GM18873 (cell line): ENCODE measurements at regions not wholly inside any gene's neighbourhood (a gene's known extent, or its start where the extent isn't known, plus 50 kb on each side); places are given as distances from the start of the nearest gene placed in this dataset.

ENCODE experiments used
- ATAC-seq: cut with Tn5 transposase; IDR thresholded peaks from one replicate; pipeline ENCODE4 v1.9.1; 2021; ENCODE audit warnings: mild to moderate bottlenecking, moderate library complexity, moderate number of reproducible peaks; ENCODE audit not compliant: unreplicated experiment, low FRiP score

GRCh38 chr14:42130815-42131214 is 524.1 kb downstream of the LRFN5 start:
- no peak for ATAC-seq

GRCh38 chr14:42123526-42123925 is 516.9 kb downstream of the LRFN5 start:
- ATAC-seq = no peak

- ATAC-seq = no peak
Measured at GRCh38 chr14:42113358-42114069, 506.8 kb downstream of the LRFN5 start.

GRCh38 chr14:42112108-42112507 is 505.4 kb downstream of the LRFN5 start:
- ATAC-seq = no peak

GRCh38 chr14:42111355-42111754 is 504.7 kb downstream of the LRFN5 start:
- no peak for ATAC-seq

GRCh38 chr14:42110167-42110566 is 503.5 kb downstream of the LRFN5 start:
- ATAC-seq = no peak

- no peak for ATAC-seq
Measured at GRCh38 chr14:42095155-42095554, 488.5 kb downstream of the LRFN5 start.

- ATAC-seq = no peak
Measured at GRCh38 chr14:42090122-42090521, 483.4 kb downstream of the LRFN5 start.

- no peak for ATAC-seq
Measured at GRCh38 chr14:42079911-42080310, 473.2 kb downstream of the LRFN5 start.

- no peak for ATAC-seq
Measured at GRCh38 chr14:42078345-42078744, 471.7 kb downstream of the LRFN5 start.

GRCh38 chr14:42070031-42070430 is 463.4 kb downstream of the LRFN5 start:
- ATAC-seq = no peak

- no peak for ATAC-seq
Measured at GRCh38 chr14:42057111-42057510, 450.4 kb downstream of the LRFN5 start.

GRCh38 chr14:42047421-42048055 is 440.9 kb downstream of the LRFN5 start:
- no peak for ATAC-seq

GRCh38 chr14:42045383-42045782 is 438.7 kb downstream of the LRFN5 start:
- ATAC-seq = no peak

- no peak for ATAC-seq
Measured at GRCh38 chr14:42028607-42029006, 421.9 kb downstream of the LRFN5 start.

- ATAC-seq = no peak
Measured at GRCh38 chr14:42027271-42027670, 420.6 kb downstream of the LRFN5 start.

- no peak for ATAC-seq
Measured at GRCh38 chr14:42023452-42023851, 416.8 kb downstream of the LRFN5 start.

GRCh38 chr14:42014301-42014700 is 407.6 kb downstream of the LRFN5 start:
- ATAC-seq = no peak

GRCh38 chr14:42013559-42013958 is 406.9 kb downstream of the LRFN5 start:
- ATAC-seq = no peak

- ATAC-seq = no peak
Measured at GRCh38 chr14:42013153-42013552, 406.5 kb downstream of the LRFN5 start.

GRCh38 chr14:42011221-42011620 is 404.5 kb downstream of the LRFN5 start:
- ATAC-seq = no peak

GRCh38 chr14:42004321-42004720 is 397.6 kb downstream of the LRFN5 start:
- no peak for ATAC-seq
